ENCODE measurements at regions not wholly inside any gene's neighbourhood (a gene's known extent, or its start where the extent isn't known, plus 50 kb on each side); places are given as distances from the start of the nearest gene placed in this dataset.

- no peak for TF ChIP-seq CTCF (IDR thresholded peaks at IDR 0.05)
- no peak for TF ChIP-seq POLR2A (IDR thresholded peaks at IDR 0.05)
- no peak for TF ChIP-seq POLR2AphosphoS5 (IDR thresholded peaks at IDR 0.05)
Measured at GRCh38 chr4:171602638-171603355, 210.4 kb upstream of the GALNTL6 start.

Measured in breast epithelium (tissue), 3 donors.